ENCODE measurements at regions not wholly inside any gene's neighbourhood (a gene's known extent, or its start where the extent isn't known, plus 50 kb on each side); places are given as distances from the start of the nearest gene placed in this dataset.
A peak's percentile ranks its signal among the peaks of the same experiment; 100 is the strongest.

DNA sequence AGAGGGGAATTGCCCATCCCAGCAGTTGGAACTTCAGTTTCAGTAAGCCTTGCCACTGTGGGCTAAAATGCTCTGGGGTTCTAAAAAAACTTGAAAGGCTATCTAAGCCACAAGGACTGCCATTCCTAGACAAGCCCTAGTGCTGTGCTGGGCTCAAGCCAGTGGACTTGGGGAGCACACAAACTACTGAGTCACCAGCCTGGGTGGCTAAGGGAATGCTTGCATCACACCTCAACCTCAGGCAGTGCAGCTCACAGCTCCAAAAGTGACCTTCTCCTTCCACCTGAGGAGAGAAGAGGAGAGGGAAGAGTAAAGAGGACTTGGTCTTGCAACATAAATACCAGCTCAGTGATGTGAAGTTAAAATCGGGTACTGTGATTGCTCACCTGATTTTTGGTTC is 116.7 kb upstream of the GLRA2 start:
- no peak for DNase-seq
- Histone ChIP-seq H3K27me3 (replicated peaks) (no peaks in the 10 kb centered on the region), H3K27ac (no peak overlapping the region), H3K36me3 (replicated peaks) (no peaks in the 10 kb centered on the region), H3K4me3 (ENCODE audit: low read depth, low read length) (no peak overlapping the region)
- TF ChIP-seq, protein P1, sequence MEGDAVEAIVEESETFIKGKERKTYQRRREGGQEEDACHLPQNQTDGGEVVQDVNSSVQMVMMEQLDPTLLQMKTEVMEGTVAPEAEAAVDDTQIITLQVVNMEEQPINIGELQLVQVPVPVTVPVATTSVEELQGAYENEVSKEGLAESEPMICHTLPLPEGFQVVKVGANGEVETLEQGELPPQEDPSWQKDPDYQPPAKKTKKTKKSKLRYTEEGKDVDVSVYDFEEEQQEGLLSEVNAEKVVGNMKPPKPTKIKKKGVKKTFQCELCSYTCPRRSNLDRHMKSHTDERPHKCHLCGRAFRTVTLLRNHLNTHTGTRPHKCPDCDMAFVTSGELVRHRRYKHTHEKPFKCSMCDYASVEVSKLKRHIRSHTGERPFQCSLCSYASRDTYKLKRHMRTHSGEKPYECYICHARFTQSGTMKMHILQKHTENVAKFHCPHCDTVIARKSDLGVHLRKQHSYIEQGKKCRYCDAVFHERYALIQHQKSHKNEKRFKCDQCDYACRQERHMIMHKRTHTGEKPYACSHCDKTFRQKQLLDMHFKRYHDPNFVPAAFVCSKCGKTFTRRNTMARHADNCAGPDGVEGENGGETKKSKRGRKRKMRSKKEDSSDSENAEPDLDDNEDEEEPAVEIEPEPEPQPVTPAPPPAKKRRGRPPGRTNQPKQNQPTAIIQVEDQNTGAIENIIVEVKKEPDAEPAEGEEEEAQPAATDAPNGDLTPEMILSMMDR (IDR thresholded peaks at IDR 0.05; ENCODE audit: low read depth, low read length, missing control alignments): no peak
- in situ Hi-C loops (cut with HindIII; ENCODE audit: low pct_ligation_motif_present, low sequenced_read_pairs): no loop called here

DNA sequence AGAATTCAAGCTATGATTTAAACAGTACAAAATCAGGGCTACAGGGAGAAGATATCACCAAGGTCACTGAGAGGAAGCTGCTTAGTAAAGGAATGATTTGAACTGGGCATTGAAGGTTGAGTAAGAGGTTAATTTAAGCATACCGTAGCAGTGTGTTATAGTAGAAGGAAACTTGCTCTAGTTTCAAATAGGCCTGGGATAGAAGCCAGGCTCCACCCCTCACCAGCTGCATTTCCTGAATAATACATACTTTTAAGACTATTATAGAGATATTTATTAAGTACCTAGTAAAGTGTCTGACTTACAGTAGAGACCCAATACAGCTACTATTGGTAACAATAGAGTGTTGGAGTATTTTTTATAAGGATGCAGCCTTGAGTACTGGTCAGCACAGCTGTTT is 118.0 kb upstream of the GLRA2 start:
- Histone ChIP-seq H3K27me3 (replicated peaks) (no peaks in the 10 kb centered on the region), H3K27ac (no peak overlapping the region), H3K4me3 (ENCODE audit: low read depth, low read length) (no peak overlapping the region), H3K36me3 (replicated peaks) (no peaks in the 10 kb centered on the region)
- DNase-seq: no peak
- TF ChIP-seq, protein P1 (IDR thresholded peaks at IDR 0.05; ENCODE audit: low read depth, low read length, missing control alignments): no peak
- in situ Hi-C loops (cut with HindIII; ENCODE audit: low pct_ligation_motif_present, low sequenced_read_pairs): no loop called here

DNA sequence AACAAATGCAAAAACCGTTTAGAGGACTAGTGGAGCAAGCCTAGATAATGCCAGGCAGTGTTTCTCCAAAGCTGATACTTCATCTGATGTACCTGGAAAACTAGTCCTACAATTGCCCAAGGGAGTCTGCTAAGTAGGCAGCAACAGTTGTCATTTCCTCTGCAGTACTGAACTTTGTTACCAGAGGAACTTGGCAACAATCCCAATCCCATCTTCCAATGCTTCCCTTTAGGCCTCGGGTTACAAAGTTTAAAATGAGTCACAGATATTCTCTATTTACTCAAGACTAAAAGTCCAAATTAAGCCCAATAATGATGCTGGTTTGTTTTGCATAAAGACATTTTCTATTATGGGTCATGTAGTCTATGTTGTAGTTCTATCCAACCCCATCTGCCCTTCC is 120.0 kb upstream of the GLRA2 start:
- TF ChIP-seq, protein P1 (IDR thresholded peaks at IDR 0.05; ENCODE audit: low read depth, low read length, missing control alignments): no peak
- in situ Hi-C loops (cut with HindIII; ENCODE audit: low pct_ligation_motif_present, low sequenced_read_pairs): no loop called here
- DNase-seq: peak; percentile 22
- no peaks in the 10 kb centered on the region for H3K27me3 ChIP-seq (replicated peaks)
- H3K36me3 ChIP-seq (replicated peaks): no peaks in the 10 kb centered on the region
- no peak overlapping the region for H3K4me3 ChIP-seq (ENCODE audit: low read depth, low read length)
- no peak overlapping the region for H3K27ac ChIP-seq

DNA sequence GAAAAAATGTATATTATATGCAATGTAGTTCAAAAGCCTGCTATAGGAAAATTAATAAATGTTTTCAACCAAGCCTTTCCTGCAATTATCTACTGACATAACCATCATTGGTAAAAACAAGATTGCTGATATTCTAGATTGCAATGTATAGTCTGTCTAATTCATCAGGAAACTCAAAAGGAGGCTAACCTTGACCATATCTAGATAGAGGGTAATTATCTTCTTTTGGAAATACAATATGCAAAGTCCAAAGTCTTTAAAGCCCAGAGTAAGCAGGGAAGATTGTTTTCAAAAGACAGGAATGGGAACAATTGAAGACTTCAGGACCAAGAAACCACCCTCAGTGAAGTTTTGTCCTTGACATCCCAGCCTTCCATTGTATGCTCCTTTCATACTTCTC is 123.1 kb upstream of the GLRA2 start:
- Histone ChIP-seq H3K27ac (no peak overlapping the region), H3K36me3 (replicated peaks) (no peaks in the 10 kb centered on the region), H3K4me3 (ENCODE audit: low read depth, low read length) (no peak overlapping the region), H3K27me3 (replicated peaks) (no peaks in the 10 kb centered on the region)
- DNase-seq: no peak
- in situ Hi-C loops (cut with HindIII; ENCODE audit: low pct_ligation_motif_present, low sequenced_read_pairs): no loop called here
- TF ChIP-seq, protein P1 (IDR thresholded peaks at IDR 0.05; ENCODE audit: low read depth, low read length, missing control alignments): no peak

DNA sequence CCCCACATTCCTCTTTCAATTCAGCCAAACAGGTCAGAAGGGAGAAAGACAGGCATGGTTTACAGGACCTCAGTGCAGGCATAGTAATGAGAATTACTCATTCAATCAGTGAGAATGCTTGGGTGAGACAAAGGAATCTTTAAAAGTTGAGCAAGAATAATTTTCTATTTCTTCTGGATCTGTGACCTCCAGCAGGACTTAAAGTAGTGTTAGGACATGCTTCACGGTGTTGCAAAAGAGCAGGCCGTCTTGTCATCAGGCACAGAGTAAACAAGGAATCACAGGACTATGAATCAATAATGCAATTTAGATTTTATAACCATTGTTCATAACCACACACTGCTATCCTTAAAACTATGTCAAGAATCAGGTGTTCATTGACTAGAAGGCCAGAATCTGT is 130.6 kb upstream of the GLRA2 start:
- DNase-seq: no peak
- H3K27me3 ChIP-seq (replicated peaks): no peaks in the 10 kb centered on the region
- H3K36me3 ChIP-seq (replicated peaks): no peaks in the 10 kb centered on the region
- TF ChIP-seq, protein P1 (IDR thresholded peaks at IDR 0.05; ENCODE audit: low read depth, low read length, missing control alignments): no peak
- in situ Hi-C loops (cut with HindIII; ENCODE audit: low pct_ligation_motif_present, low sequenced_read_pairs): no loop called here
- H3K27ac ChIP-seq: no peak overlapping the region
- H3K4me3 ChIP-seq (ENCODE audit: low read depth, low read length): no peak overlapping the region

DNA sequence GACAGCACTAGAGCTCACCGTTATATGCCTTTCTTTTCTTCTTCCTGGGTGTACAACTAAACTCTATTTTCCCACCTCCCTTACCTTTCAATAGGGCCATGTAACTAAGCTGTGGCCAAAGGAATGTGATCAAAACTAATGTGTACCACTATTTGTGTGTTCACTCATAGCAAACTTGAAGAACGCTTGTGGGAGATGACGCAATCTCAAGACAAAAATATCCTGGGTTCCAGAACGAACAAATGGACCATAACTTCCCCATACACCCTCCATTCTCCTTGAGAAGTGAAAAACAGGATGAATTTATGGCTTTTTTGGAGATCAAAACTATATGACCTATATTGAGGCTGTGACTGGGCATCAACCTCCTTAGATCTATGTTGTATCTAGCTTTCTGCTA is 139.7 kb upstream of the GLRA2 start:
- TF ChIP-seq, protein P1 (IDR thresholded peaks at IDR 0.05; ENCODE audit: low read depth, low read length, missing control alignments): no peak
- no peak overlapping the region for H3K4me3 ChIP-seq (ENCODE audit: low read depth, low read length)
- in situ Hi-C loops (cut with HindIII; ENCODE audit: low pct_ligation_motif_present, low sequenced_read_pairs): no loop called here
- H3K36me3 ChIP-seq (replicated peaks): no peaks in the 10 kb centered on the region
- no peaks in the 10 kb centered on the region for H3K27me3 ChIP-seq (replicated peaks)
- H3K27ac ChIP-seq: no peak overlapping the region
- no peak for DNase-seq
